ENCODE measurements at regions not wholly inside any gene's neighbourhood (a gene's known extent, or its start where the extent isn't known, plus 50 kb on each side); places are given as distances from the start of the nearest gene placed in this dataset.

GRCh38 chrX:125544031-125544660 lies 224.5 kb downstream of the TEX13C start:
- H3K36me3 ChIP-seq (replicated peaks; ENCODE audit: insufficient read depth, low read length), result no peaks in the 10 kb centered on the region
- H3F3A ChIP-seq (ENCODE audit: insufficient read depth, low read length), result no peaks in the 10 kb centered on the region
- no peaks in the 10 kb centered on the region for H3K27me3 ChIP-seq (replicated peaks; ENCODE audit: insufficient read depth, low read length)
- H2AFZ ChIP-seq (ENCODE audit: low read length), result no peak overlapping the region
- no peaks in the 10 kb centered on the region for H3K4me1 ChIP-seq (ENCODE audit: low read length)
- H3K9me2 ChIP-seq (replicated peaks; ENCODE audit: insufficient read depth, low read length), result no peaks in the 10 kb centered on the region
- H3K4me3 ChIP-seq (ENCODE audit: low read length), result no peak overlapping the region
- H3K79me2 ChIP-seq (ENCODE audit: low read length), result no peaks in the 10 kb centered on the region
- no peak overlapping the region for H3K27ac ChIP-seq (ENCODE audit: low read length)
- H3K4me2 ChIP-seq (ENCODE audit: low read depth, low read length), result no peak overlapping the region
- H4K20me1 ChIP-seq (ENCODE audit: insufficient read depth, low read length), result no peaks in the 10 kb centered on the region
- no peak for DNase-seq
- no peaks in the 10 kb centered on the region for H3K9me3 ChIP-seq (replicated peaks; ENCODE audit: insufficient read depth, low read length)
- no peak overlapping the region for H3K9ac ChIP-seq (ENCODE audit: low read length)
- TF ChIP-seq EZH2 (optimal IDR thresholded peaks at IDR 0.05; ENCODE audit: low read depth, low read length) (no peak), CTCF (IDR thresholded peaks at IDR 0.05; ENCODE audit: low read length) (no peak), EZH2phosphoT487 (IDR thresholded peaks at IDR 0.05; ENCODE audit: low read length) (no peak)

- no peaks in the 10 kb centered on the region for H3F3A ChIP-seq (ENCODE audit: insufficient read depth, low read length)
- H3K9ac ChIP-seq (ENCODE audit: low read length), result no peak overlapping the region
- no peaks in the 10 kb centered on the region for H3K79me2 ChIP-seq (ENCODE audit: low read length)
- no peaks in the 10 kb centered on the region for H3K4me1 ChIP-seq (ENCODE audit: low read length)
- H3K27me3 ChIP-seq (replicated peaks; ENCODE audit: insufficient read depth, low read length), result no peaks in the 10 kb centered on the region
- H4K20me1 ChIP-seq (ENCODE audit: insufficient read depth, low read length), result no peaks in the 10 kb centered on the region
- TF ChIP-seq EZH2phosphoT487 (IDR thresholded peaks at IDR 0.05; ENCODE audit: low read length) (no peak), CTCF (IDR thresholded peaks at IDR 0.05; ENCODE audit: low read length) (no peak), EZH2 (optimal IDR thresholded peaks at IDR 0.05; ENCODE audit: low read depth, low read length) (no peak)
- H3K4me2 ChIP-seq (ENCODE audit: low read depth, low read length), result no peak overlapping the region
- no peaks in the 10 kb centered on the region for H3K36me3 ChIP-seq (replicated peaks; ENCODE audit: insufficient read depth, low read length)
- no peaks in the 10 kb centered on the region for H3K9me2 ChIP-seq (replicated peaks; ENCODE audit: insufficient read depth, low read length)
- no peak for DNase-seq
- no peak overlapping the region for H3K4me3 ChIP-seq (ENCODE audit: low read length)
- H3K27ac ChIP-seq (ENCODE audit: low read length), result no peak overlapping the region
- no peaks in the 10 kb centered on the region for H3K9me3 ChIP-seq (replicated peaks; ENCODE audit: insufficient read depth, low read length)
- no peak overlapping the region for H2AFZ ChIP-seq (ENCODE audit: low read length)
These were observed 225.2 kb downstream of the TEX13C start for GRCh38 chrX:125544856-125545255.

GRCh38 chrX:125577479-125577878 lies 257.8 kb downstream of the TEX13C start:
- Histone ChIP-seq H3K9me2 (replicated peaks; ENCODE audit: insufficient read depth, low read length) (no peaks in the 10 kb centered on the region), H3K36me3 (replicated peaks; ENCODE audit: insufficient read depth, low read length) (no peaks in the 10 kb centered on the region), H3K4me1 (ENCODE audit: low read length) (no peaks in the 10 kb centered on the region), H4K20me1 (ENCODE audit: insufficient read depth, low read length) (no peaks in the 10 kb centered on the region), H3K79me2 (ENCODE audit: low read length) (no peaks in the 10 kb centered on the region), H2AFZ (ENCODE audit: low read length) (no peak overlapping the region), H3K4me3 (ENCODE audit: low read length) (no peak overlapping the region), H3K4me2 (ENCODE audit: low read depth, low read length) (no peak overlapping the region), H3K9ac (ENCODE audit: low read length) (no peak overlapping the region), H3K27ac (ENCODE audit: low read length) (no peak overlapping the region), H3K27me3 (replicated peaks; ENCODE audit: insufficient read depth, low read length) (no peaks in the 10 kb centered on the region), H3F3A (ENCODE audit: insufficient read depth, low read length) (no peaks in the 10 kb centered on the region), H3K9me3 (replicated peaks; ENCODE audit: insufficient read depth, low read length) (no peaks in the 10 kb centered on the region)
- TF ChIP-seq EZH2phosphoT487 (IDR thresholded peaks at IDR 0.05; ENCODE audit: low read length) (no peak), CTCF (IDR thresholded peaks at IDR 0.05; ENCODE audit: low read length) (no peak), EZH2 (optimal IDR thresholded peaks at IDR 0.05; ENCODE audit: low read depth, low read length) (no peak)
- no peak for DNase-seq

Measured in MM.1S (cell line).